ENCODE measurements at regions not wholly inside any gene's neighbourhood (a gene's known extent, or its start where the extent isn't known, plus 50 kb on each side); places are given as distances from the start of the nearest gene placed in this dataset.

- ATAC-seq (no peak), DNase-seq (no peak)
- Histone ChIP-seq H3K4me3 (ENCODE audit: low read length) (no peak overlapping the region), H4K20me1 (ENCODE audit: low read length) (no peaks in the 10 kb centered on the region), H3K36me3 (ENCODE audit: low read depth, low read length) (no peaks in the 10 kb centered on the region), H3K4me1 (ENCODE audit: insufficient read depth, low read length) (no peaks in the 10 kb centered on the region), H3K79me2 (ENCODE audit: low read length) (no peaks in the 10 kb centered on the region), H2AFZ (ENCODE audit: low read length) (no peak overlapping the region), H3K27ac (ENCODE audit: low read length) (no peak overlapping the region), H3K4me2 (ENCODE audit: low read length) (no peak overlapping the region), H3K9ac (ENCODE audit: low read length) (no peak overlapping the region), H3F3A (ENCODE audit: low read length, unreplicated experiment) (no peaks in the 10 kb centered on the region), H3K9me2 (replicated peaks; ENCODE audit: low read length) (no peaks in the 10 kb centered on the region), H3K9me3 (ENCODE audit: low read length) (0 out of 2 replicates have a peak, but pooled peaks cover 3% of the 10 kb centered on the region), H3K27me3 (ENCODE audit: low read length) (no peaks in the 10 kb centered on the region)
- POLR2A ChIA-PET (ENCODE audit: unreplicated experiment) = no interaction called here
- intact Hi-C loops (cut with micrococcal nuclease) = no loop called here
- no TSS peak for BruUV-seq (replicated peaks)
- TF ChIP-seq CTCF (conservative IDR thresholded peaks at IDR 0.05; ENCODE audit: low read depth, low read length) (no peak), EZH2phosphoT487 (IDR thresholded peaks at IDR 0.05; ENCODE audit: borderline replicate concordance, low read length) (no peak), EZH2 (IDR thresholded peaks at IDR 0.05; ENCODE audit: low read length, unreplicated experiment) (no peak)
- CTCF ChIA-PET = no interaction called here
Observed at GRCh38 chr2:96436961-96437360, 68.2 kb downstream of the NEURL3 start.

DNA sequence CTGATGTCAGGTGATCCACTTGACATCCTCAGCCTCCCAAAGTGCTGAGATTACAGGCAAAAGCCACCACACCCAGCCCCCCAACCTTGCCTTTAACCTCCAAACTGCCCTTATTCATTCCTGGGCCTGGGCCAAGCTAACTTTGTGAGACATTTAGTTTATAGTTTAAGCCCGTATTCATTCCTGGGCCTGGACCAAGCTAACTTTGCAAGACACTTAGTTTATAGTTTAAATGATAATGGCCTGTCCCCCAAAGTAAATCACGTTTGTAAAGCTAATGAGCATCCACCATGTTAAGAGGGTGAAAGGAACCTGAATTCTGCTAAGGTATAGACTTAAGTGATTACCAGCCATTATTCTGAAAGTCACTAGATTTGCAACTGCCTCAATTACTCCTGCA lies 68.7 kb downstream of the NEURL3 start:
- Histone ChIP-seq H2AFZ (ENCODE audit: low read length) (no peak overlapping the region), H4K20me1 (ENCODE audit: low read length) (no peaks in the 10 kb centered on the region), H3K27ac (ENCODE audit: low read length) (no peak overlapping the region), H3K9me3 (ENCODE audit: low read length) (0 out of 2 replicates have a peak, but pooled peaks cover 3% of the 10 kb centered on the region), H3K9me2 (replicated peaks; ENCODE audit: low read length) (no peaks in the 10 kb centered on the region), H3K36me3 (ENCODE audit: low read depth, low read length) (no peaks in the 10 kb centered on the region), H3F3A (ENCODE audit: low read length, unreplicated experiment) (no peaks in the 10 kb centered on the region), H3K9ac (ENCODE audit: low read length) (no peak overlapping the region), H3K27me3 (ENCODE audit: low read length) (no peaks in the 10 kb centered on the region), H3K4me1 (ENCODE audit: insufficient read depth, low read length) (no peaks in the 10 kb centered on the region), H3K79me2 (ENCODE audit: low read length) (no peaks in the 10 kb centered on the region), H3K4me3 (ENCODE audit: low read length) (no peak overlapping the region), H3K4me2 (ENCODE audit: low read length) (no peak overlapping the region)
- ChIA-PET CTCF (no interaction called here), POLR2A (ENCODE audit: unreplicated experiment) (interaction anchor here (0.5 kb wide), 1 partner anchor 42 kb away, joined by 3 read pairs; no protein-coding TSS in a partner anchor)
- no peak for TF ChIP-seq CTCF (conservative IDR thresholded peaks at IDR 0.05; ENCODE audit: low read depth, low read length)
- no peak for TF ChIP-seq EZH2phosphoT487 (IDR thresholded peaks at IDR 0.05; ENCODE audit: borderline replicate concordance, low read length)
- no peak for TF ChIP-seq EZH2 (IDR thresholded peaks at IDR 0.05; ENCODE audit: low read length, unreplicated experiment)
- intact Hi-C loops (cut with micrococcal nuclease) = no loop called here
- no peak for DNase-seq
- no peak for ATAC-seq
- no TSS peak for BruUV-seq (replicated peaks)

DNA sequence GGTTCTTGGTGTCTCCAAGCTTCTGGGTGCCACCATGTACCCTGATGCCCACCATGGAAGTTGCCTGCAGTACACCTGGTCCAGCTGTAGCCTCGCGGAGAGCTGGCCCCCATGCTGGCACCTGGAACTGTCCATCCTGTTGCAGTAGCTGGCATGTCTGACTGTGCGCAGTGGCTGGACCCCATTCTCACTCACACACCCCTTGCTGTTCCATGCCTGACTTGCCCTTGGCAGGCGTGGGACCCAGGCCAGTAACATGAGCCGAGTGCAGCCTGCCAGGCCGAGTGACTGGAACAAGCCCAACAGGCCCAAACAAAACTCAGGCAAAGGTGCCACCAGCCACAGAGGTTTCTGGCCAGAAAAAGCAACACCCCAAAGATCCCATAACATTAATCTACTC lies 73.8 kb downstream of the NEURL3 start:
- CTCF ChIA-PET = no interaction called here
- Histone ChIP-seq H3K4me3 (ENCODE audit: low read length) (no peak overlapping the region), H3K4me2 (ENCODE audit: low read length) (no peak overlapping the region), H2AFZ (ENCODE audit: low read length) (no peak overlapping the region), H3K79me2 (ENCODE audit: low read length) (no peaks in the 10 kb centered on the region), H3K9ac (ENCODE audit: low read length) (no peak overlapping the region), H3K9me2 (replicated peaks; ENCODE audit: low read length) (no peaks in the 10 kb centered on the region), H4K20me1 (ENCODE audit: low read length) (no peaks in the 10 kb centered on the region), H3K27me3 (ENCODE audit: low read length) (no peaks in the 10 kb centered on the region), H3F3A (ENCODE audit: low read length, unreplicated experiment) (no peaks in the 10 kb centered on the region), H3K9me3 (ENCODE audit: low read length) (0 out of 2 replicates have a peak, but pooled peaks cover 6% of the 10 kb centered on the region), H3K4me1 (ENCODE audit: insufficient read depth, low read length) (peaks cover 19% of the 10 kb centered on the region), H3K36me3 (ENCODE audit: low read depth, low read length) (no peaks in the 10 kb centered on the region), H3K27ac (ENCODE audit: low read length) (no peak overlapping the region)
- ATAC-seq = no peak
- intact Hi-C loops (cut with micrococcal nuclease) = no loop called here
- BruUV-seq (replicated peaks) = no TSS peak
- POLR2A ChIA-PET (ENCODE audit: unreplicated experiment) = no interaction called here
- TF ChIP-seq CTCF (conservative IDR thresholded peaks at IDR 0.05; ENCODE audit: low read depth, low read length) = no peak
- no peak for TF ChIP-seq EZH2phosphoT487 (IDR thresholded peaks at IDR 0.05; ENCODE audit: borderline replicate concordance, low read length)
- TF ChIP-seq EZH2 (IDR thresholded peaks at IDR 0.05; ENCODE audit: low read length, unreplicated experiment) = no peak
- no peak for DNase-seq

Measured in PC-3 (cell line).